C4-2B (cell line): ENCODE measurements at regions not wholly inside any gene's neighbourhood (a gene's known extent, or its start where the extent isn't known, plus 50 kb on each side); places are given as distances from the start of the nearest gene placed in this dataset.

Experiments
- ZFX ChIP-seq: fragments of 450-650 bp; IDR thresholded peaks from 2 replicates; pipeline ENCODE4 v1.6.1; 2017
- TF ChIP-seq, protein P1 (sequence below): fragments of 450-650 bp; conservative IDR thresholded peaks from 2 replicates; pipeline ENCODE4 v1.5.1; 2017; ENCODE audit warnings: mild to moderate bottlenecking

DNA sequence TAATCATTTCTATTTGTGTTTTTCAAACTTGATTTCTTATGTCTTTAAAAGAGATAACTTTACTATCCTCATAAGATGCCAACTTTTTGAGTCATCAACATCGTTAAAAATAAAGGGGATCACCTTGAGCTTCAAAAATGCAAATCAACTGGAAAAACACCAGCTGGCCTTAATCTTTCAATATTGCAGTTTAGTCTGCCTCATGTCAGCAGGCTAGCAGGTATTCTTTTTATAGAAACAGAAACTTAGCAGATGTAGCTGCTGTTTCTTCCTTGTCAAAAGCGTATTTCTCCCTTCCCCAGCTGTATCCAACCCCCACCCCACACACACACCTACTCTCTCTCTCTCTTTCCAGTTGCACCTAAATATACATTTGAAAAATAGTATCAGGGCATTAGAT, 154.1 kb upstream of the ZNF804A start:
- TF ChIP-seq, protein P1, sequence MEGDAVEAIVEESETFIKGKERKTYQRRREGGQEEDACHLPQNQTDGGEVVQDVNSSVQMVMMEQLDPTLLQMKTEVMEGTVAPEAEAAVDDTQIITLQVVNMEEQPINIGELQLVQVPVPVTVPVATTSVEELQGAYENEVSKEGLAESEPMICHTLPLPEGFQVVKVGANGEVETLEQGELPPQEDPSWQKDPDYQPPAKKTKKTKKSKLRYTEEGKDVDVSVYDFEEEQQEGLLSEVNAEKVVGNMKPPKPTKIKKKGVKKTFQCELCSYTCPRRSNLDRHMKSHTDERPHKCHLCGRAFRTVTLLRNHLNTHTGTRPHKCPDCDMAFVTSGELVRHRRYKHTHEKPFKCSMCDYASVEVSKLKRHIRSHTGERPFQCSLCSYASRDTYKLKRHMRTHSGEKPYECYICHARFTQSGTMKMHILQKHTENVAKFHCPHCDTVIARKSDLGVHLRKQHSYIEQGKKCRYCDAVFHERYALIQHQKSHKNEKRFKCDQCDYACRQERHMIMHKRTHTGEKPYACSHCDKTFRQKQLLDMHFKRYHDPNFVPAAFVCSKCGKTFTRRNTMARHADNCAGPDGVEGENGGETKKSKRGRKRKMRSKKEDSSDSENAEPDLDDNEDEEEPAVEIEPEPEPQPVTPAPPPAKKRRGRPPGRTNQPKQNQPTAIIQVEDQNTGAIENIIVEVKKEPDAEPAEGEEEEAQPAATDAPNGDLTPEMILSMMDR: no peak
- TF ChIP-seq ZFX: no peak
